GM12878 (cell line): ENCODE measurements at regions not wholly inside any gene's neighbourhood (a gene's known extent, or its start where the extent isn't known, plus 50 kb on each side); places are given as distances from the start of the nearest gene placed in this dataset.

Experiments
- ATAC-seq: fragments of 200-7000 bp; cut with Tn5 transposase; 3 replicates; pipeline ENCODE4 v1.9.1; 2020; ENCODE audit warnings: mild to moderate bottlenecking, moderate library complexity
- BruUV-seq: library from RNA; stranded (reverse); fragments of 400-500 nt; replicated peaks from 2 replicates; lab custom pipeline; 2021; lab: Mats Ljungman, UMichigan
- CTCF ChIA-PET: fragments of 300-600 bp; sonication (Branson Sonifier 250); formaldehyde crosslinking; extraction: SDS; loops from one replicate; lab custom pipeline; 2021; ENCODE audit warnings: inconsistent platforms; lab: Yijun Ruan, JAX
- POLR2A ChIA-PET: fragments of 350-600 bp; formaldehyde crosslinking; extraction: SDS; loops from one replicate; lab custom pipeline; 2021; ENCODE audit warnings: inconsistent platforms; lab: Charles Lee
- RAD21 ChIA-PET: fragments of 300-600 bp; sonication (Branson Sonifier 250); formaldehyde crosslinking; loops from one replicate; lab custom pipeline; 2023; ENCODE audit warnings: antibody characterized with exemption; ENCODE audit not compliant: unreplicated experiment; lab: Charles Lee
- SMC1A ChIA-PET: fragments of 300-600 bp; sonication (Branson Sonifier 250); formaldehyde crosslinking; loops from one replicate; lab custom pipeline; 2023; ENCODE audit not compliant: unreplicated experiment, uncharacterized antibody; lab: Charles Lee
- DNase-seq: peaks from one replicate; pipeline ENCODE4 v3.0.0-alpha.2; 2011; ENCODE audit warnings: low read depth, low spot score
- FAIRE-seq: peaks from 3 replicates; lab custom pipeline; 2011; peaks lifted over from hg19 to GRCh38; lab: Jason Lieb, UNC
- H2AFZ ChIP-seq: 2 replicates; pipeline ENCODE4 v1.6.0; 2011; ENCODE audit warnings: low read depth, low read length, control low read depth; ENCODE audit not compliant: control insufficient read depth
- H3K27ac ChIP-seq: 2 replicates; pipeline ENCODE4 v1.5.1; 2011; ENCODE audit warnings: control low read depth; ENCODE audit not compliant: control insufficient read depth, insufficient read depth
- H3K27me3 ChIP-seq, 2 experiments: replicated peaks in 1 of 2; 2 replicates each; pipeline versions ENCODE4 v1.6.0 to v1.6.1; 2011; ENCODE audit warnings: low read length in 1 of 2; ENCODE audit not compliant: control insufficient read depth in 2 of 2, insufficient read depth in 2 of 2
- H3K36me3 ChIP-seq, 2 experiments: 2 replicates each; pipeline ENCODE4 v1.5.1; 2011; ENCODE audit warnings: low read length in 1 of 2; ENCODE audit not compliant: control insufficient read depth in 2 of 2, insufficient read depth in 2 of 2
- H3K4me1 ChIP-seq: 2 replicates; pipeline ENCODE4 v1.6.1; 2011; ENCODE audit warnings: mild to moderate bottlenecking, low read length, moderate library complexity, mixed read lengths; ENCODE audit not compliant: control insufficient read depth, insufficient read depth
- H3K4me2 ChIP-seq: 2 replicates; pipeline ENCODE4 v1.6.0; 2011; ENCODE audit warnings: control low read depth; ENCODE audit not compliant: control insufficient read depth, insufficient read depth
- H3K4me3 ChIP-seq: fragments of 200-600 bp; sonication (generic); 2 replicates; pipeline ENCODE4 v1.5.1; 2016
- H3K79me2 ChIP-seq: 2 replicates; pipeline ENCODE4 v1.6.0; 2011; ENCODE audit warnings: low read length; ENCODE audit not compliant: control insufficient read depth, insufficient read depth
- H3K9ac ChIP-seq: 2 replicates; pipeline ENCODE4 v1.8.0; 2011; ENCODE audit warnings: low read length, control low read depth, mixed read lengths; ENCODE audit not compliant: control insufficient read depth, insufficient read depth
- H3K9me3 ChIP-seq: replicated peaks from 3 replicates; pipeline ENCODE4 v1.5.1; 2011; ENCODE audit warnings: mild to moderate bottlenecking, low read length; ENCODE audit not compliant: control insufficient read depth, insufficient read depth
- H4K20me1 ChIP-seq: 2 replicates; pipeline ENCODE4 v1.6.0; 2011; ENCODE audit not compliant: control insufficient read depth, insufficient read depth
- ATF2 ChIP-seq: IDR thresholded peaks from 2 replicates; pipeline ENCODE4 v1.6.1; 2012; ENCODE audit warnings: low read length, inconsistent platforms
- EZH2 ChIP-seq: IDR thresholded peaks from 2 replicates; pipeline ENCODE4 v1.6.1; 2012; ENCODE audit warnings: low read depth, mild to moderate bottlenecking, control low read depth, inconsistent platforms, low read length, borderline replicate concordance; ENCODE audit not compliant: control insufficient read depth
- FOXM1 ChIP-seq: IDR thresholded peaks from 2 replicates; pipeline ENCODE4 v1.6.1; 2012; ENCODE audit warnings: low read depth, mild to moderate bottlenecking, inconsistent platforms, low read length, moderate library complexity
- IKZF1 ChIP-seq: fragments of 450-650 bp; conservative IDR thresholded peaks from 2 replicates; pipeline ENCODE4 v1.6.1; 2017; ENCODE audit warnings: antibody characterized with exemption, mild to moderate bottlenecking
- NFIC ChIP-seq: IDR thresholded peaks from 2 replicates; pipeline ENCODE4 v1.6.1; 2012; ENCODE audit warnings: low read depth, mild to moderate bottlenecking, inconsistent platforms, low read length, moderate library complexity
- NFXL1 ChIP-seq: fragments of 450-650 bp; IDR thresholded peaks from 2 replicates; pipeline ENCODE4 v1.6.1; 2017; ENCODE audit warnings: antibody characterized with exemption, mild to moderate bottlenecking, borderline replicate concordance
- NR2C2 ChIP-seq: IDR thresholded peaks from 2 replicates; pipeline ENCODE4 v1.6.1; 2011; ENCODE audit warnings: borderline replicate concordance, low read depth; ENCODE audit not compliant: control insufficient read depth, insufficient read length
- RBBP5 ChIP-seq: fragments of 200-600 bp; sonication (generic); conservative IDR thresholded peaks from 2 replicates; pipeline ENCODE4 v1.6.1; 2016
- SIX5 ChIP-seq: IDR thresholded peaks from 2 replicates; pipeline ENCODE4 v1.6.1; 2011; ENCODE audit warnings: mild to moderate bottlenecking, low read depth, low read length, moderate library complexity; ENCODE audit not compliant: severe bottlenecking
- SMAD1 ChIP-seq: fragments of 450-650 bp; IDR thresholded peaks from 2 replicates; pipeline ENCODE4 v1.6.1; 2018; ENCODE audit warnings: mild to moderate bottlenecking, low read depth; ENCODE audit not compliant: partially characterized antibody
- TCF3 ChIP-seq: IDR thresholded peaks from 2 replicates; pipeline ENCODE4 v1.6.1; 2012; ENCODE audit warnings: low read depth, mild to moderate bottlenecking, low read length, borderline replicate concordance; ENCODE audit not compliant: insufficient read depth
- TCF7 ChIP-seq: IDR thresholded peaks from 2 replicates; pipeline ENCODE4 v1.6.1; 2014; ENCODE audit warnings: antibody characterized with exemption, borderline replicate concordance
- ZNF384 ChIP-seq: IDR thresholded peaks from 2 replicates; pipeline ENCODE4 v1.6.1; 2012; ENCODE audit warnings: low read depth, mild to moderate bottlenecking, low read length, improper control_type of control experiment, borderline replicate concordance
- ZNF622 ChIP-seq: fragments of 450-650 bp; IDR thresholded peaks from 2 replicates; pipeline ENCODE4 v1.6.1; 2017; ENCODE audit warnings: mild to moderate bottlenecking, inconsistent platforms
- WGBS: methylation state at CpG from one replicate; pipeline ENCODE4 v1.1.6; 2016; ENCODE audit warnings: low lambda C conversion rate; ENCODE audit not compliant: insufficient replicate concordance, insufficient coverage; ENCODE audit errors: missing lambda C conversion rate; 5-methylcytosine and 5-hydroxymethylcytosine counted together
- in situ Hi-C: fragments of 300-500 bp; cut with MboI; formaldehyde crosslinking; loops from 9 replicates; pipeline ENCODE4 v1.14.3; 2018; ENCODE audit warnings: mixed read lengths
- intact Hi-C: fragments of 100-400 bp; cut with micrococcal nuclease; formaldehyde crosslinking; loops from one replicate; pipeline ENCODE4 v1.14.2; 2022; ENCODE audit not compliant: unreplicated experiment

GRCh38 chr18:10011751-10012150 lies 97.9 kb downstream of the VAPA start:
- H2AFZ ChIP-seq, result no peak overlapping the region
- BruUV-seq, result no TSS peak
- ATAC-seq, result no peak
- no peak overlapping the region for H3K9ac ChIP-seq
- ChIA-PET RAD21 (no interaction called here), SMC1A (no interaction called here), CTCF (no interaction called here), POLR2A (no interaction called here)
- H3K27ac ChIP-seq, result no peak overlapping the region
- peaks cover 0 to 2% of the 10 kb centered on the region in 2 experiments; a peak in 2 of 4 replicates for H3K27me3 ChIP-seq
- no peak overlapping the region for H3K4me3 ChIP-seq
- intact Hi-C loops, result no loop called here
- 68% methylated on average over 2 of the region's 2 CpGs for WGBS
- no peak for DNase-seq
- no peak for FAIRE-seq
- no peaks in the 10 kb centered on the region for H4K20me1 ChIP-seq
- in situ Hi-C loops, result no loop called here
- no peak overlapping the region for H3K4me2 ChIP-seq
- H3K9me3 ChIP-seq, result no peaks in the 10 kb centered on the region
- no peaks in the 10 kb centered on the region for H3K36me3 ChIP-seq
- TF ChIP-seq RBBP5 (no peak), ZNF384 (no peak), NFXL1 (no peak), IKZF1 (no peak), SMAD1 (no peak), NR2C2 (no peak), ZNF622 (no peak), EZH2 (no peak)
- no peaks in the 10 kb centered on the region for H3K79me2 ChIP-seq
- no peaks in the 10 kb centered on the region for H3K4me1 ChIP-seq

GRCh38 chr18:10012526-10012925 lies 98.7 kb downstream of the VAPA start:
- no peaks in the 10 kb centered on the region for H3K79me2 ChIP-seq
- TF ChIP-seq TCF7 (no peak), TCF3 (no peak), NFIC (no peak), ATF2 (no peak), SIX5 (no peak), FOXM1 (no peak)
- H2AFZ ChIP-seq, result no peak overlapping the region
- ChIA-PET POLR2A (no interaction called here), RAD21 (no interaction called here), CTCF (no interaction called here), SMC1A (no interaction called here)
- no peaks in the 10 kb centered on the region for H3K9me3 ChIP-seq
- in situ Hi-C loops, result no loop called here
- H3K4me2 ChIP-seq, result no peak overlapping the region
- H3K27ac ChIP-seq, result no peak overlapping the region
- BruUV-seq, result no TSS peak
- no peak overlapping the region for H3K9ac ChIP-seq
- DNase-seq (no peak), FAIRE-seq (no peak), ATAC-seq (no peak)
- H3K27me3 ChIP-seq, result no peaks in the 10 kb centered on the region; a peak in 1 of 4 replicates
- no peaks in the 10 kb centered on the region for H4K20me1 ChIP-seq
- intact Hi-C loops, result no loop called here
- H3K4me3 ChIP-seq, result no peak overlapping the region
- H3K4me1 ChIP-seq, result no peaks in the 10 kb centered on the region
- 26% methylated on average over 4 of the region's 4 CpGs for WGBS
- H3K36me3 ChIP-seq, result no peaks in the 10 kb centered on the region
